Activated CD4-positive, alpha-beta T cell treated with anti-CD3 and anti-CD28 coated beads, Interleukin-2, amount 10 ng/mL, durations not matched to agents 24 days and 14 days (primary cell): ENCODE measurements at regions not wholly inside any gene's neighbourhood (a gene's known extent, or its start where the extent isn't known, plus 50 kb on each side); places are given as distances from the start of the nearest gene placed in this dataset.

Experiments used
- DNase-seq: peaks from one replicate; pipeline ENCODE4 v3.0.0; 2022
- H3K27ac Mint-ChIP-seq: one replicate; pipeline ENCODE4 v1.8.0; 2022; ENCODE audit warnings: mild to moderate bottlenecking, mixed read lengths
- H3K27me3 Mint-ChIP-seq: one replicate; pipeline ENCODE4 v1.8.0; 2022; ENCODE audit warnings: mixed read lengths
- H3K36me3 Mint-ChIP-seq: one replicate; pipeline ENCODE4 v1.8.0; 2022; ENCODE audit warnings: low read depth, mild to moderate bottlenecking, mixed read lengths
- H3K4me1 Mint-ChIP-seq: one replicate; pipeline ENCODE4 v1.8.0; 2021; ENCODE audit warnings: mixed read lengths
- H3K4me3 Mint-ChIP-seq: one replicate; pipeline ENCODE4 v1.8.0; 2022; ENCODE audit warnings: mild to moderate bottlenecking, moderate library complexity, mixed read lengths
- H3K9me3 Mint-ChIP-seq: one replicate; pipeline ENCODE4 v1.8.0; 2021; ENCODE audit warnings: mixed read lengths
- intact Hi-C: fragments of 100-400 bp; cut with micrococcal nuclease; formaldehyde crosslinking; loops from one replicate; pipeline ENCODE4 v1.15.1; 2023

- DNase-seq: no peak
- Mint-ChIP-seq H3K36me3 (no peaks in the 10 kb centered on the region), H3K9me3 (no peaks in the 10 kb centered on the region), H3K4me1 (no peaks in the 10 kb centered on the region), H3K27me3 (no peaks in the 10 kb centered on the region), H3K4me3 (no peak overlapping the region), H3K27ac (no peak overlapping the region)
- intact Hi-C loops: no loop called here
Measured at GRCh38 chr13:57935965-57936364, 304.4 kb downstream of the PCDH17 start.

- DNase-seq: no peak
Measured at GRCh38 chr13:57946361-57946760, 314.8 kb downstream of the PCDH17 start.

GRCh38 chr13:57948884-57949283 is 317.3 kb downstream of the PCDH17 start:
- Mint-ChIP-seq H3K27me3 (no peaks in the 10 kb centered on the region), H3K4me3 (no peak overlapping the region), H3K9me3 (peaks cover 11% of the 10 kb centered on the region), H3K27ac (no peak overlapping the region), H3K36me3 (no peaks in the 10 kb centered on the region), H3K4me1 (no peaks in the 10 kb centered on the region)
- intact Hi-C loops: no loop called here
- no peak for DNase-seq

More at GRCh38 chr13:57946361-57946760, 314.8 kb downstream of the PCDH17 start:
- Mint-ChIP-seq H3K9me3 (peaks cover 4% of the 10 kb centered on the region), H3K36me3 (no peaks in the 10 kb centered on the region), H3K27me3 (no peaks in the 10 kb centered on the region), H3K4me1 (no peaks in the 10 kb centered on the region), H3K4me3 (no peak overlapping the region), H3K27ac (no peak overlapping the region)
- intact Hi-C loops: no loop called here

- DNase-seq: no peak
- peaks cover 7% of the 10 kb centered on the region for H3K9me3 Mint-ChIP-seq
- H3K4me1 Mint-ChIP-seq: no peaks in the 10 kb centered on the region
- no peak overlapping the region for H3K4me3 Mint-ChIP-seq
- H3K27me3 Mint-ChIP-seq: no peaks in the 10 kb centered on the region
- no peak overlapping the region for H3K27ac Mint-ChIP-seq
- no peaks in the 10 kb centered on the region for H3K36me3 Mint-ChIP-seq
- intact Hi-C loops: no loop called here
Measured at GRCh38 chr13:57969951-57970350, 338.4 kb downstream of the PCDH17 start.

- intact Hi-C loops: no loop called here
- H3K36me3 Mint-ChIP-seq: no peaks in the 10 kb centered on the region
- H3K9me3 Mint-ChIP-seq: peaks cover 7% of the 10 kb centered on the region
- H3K27me3 Mint-ChIP-seq: no peaks in the 10 kb centered on the region
- no peak overlapping the region for H3K4me3 Mint-ChIP-seq
- no peak overlapping the region for H3K27ac Mint-ChIP-seq
- DNase-seq: no peak
- H3K4me1 Mint-ChIP-seq: no peaks in the 10 kb centered on the region
Measured at GRCh38 chr13:57970404-57970803, 338.9 kb downstream of the PCDH17 start.

GRCh38 chr13:57982782-57983181 is 351.2 kb downstream of the PCDH17 start:
- intact Hi-C loops: no loop called here
- Mint-ChIP-seq H3K36me3 (no peaks in the 10 kb centered on the region), H3K27ac (no peak overlapping the region), H3K27me3 (no peaks in the 10 kb centered on the region), H3K4me3 (no peak overlapping the region), H3K9me3 (peaks cover 10% of the 10 kb centered on the region), H3K4me1 (no peaks in the 10 kb centered on the region)
- DNase-seq: no peak

GRCh38 chr13:57988276-57988675 is 356.7 kb downstream of the PCDH17 start:
- H3K4me1 Mint-ChIP-seq: no peaks in the 10 kb centered on the region
- no peak overlapping the region for H3K27ac Mint-ChIP-seq
- no peak overlapping the region for H3K4me3 Mint-ChIP-seq
- no peaks in the 10 kb centered on the region for H3K27me3 Mint-ChIP-seq
- H3K9me3 Mint-ChIP-seq: peaks cover 16% of the 10 kb centered on the region
- intact Hi-C loops: no loop called here
- H3K36me3 Mint-ChIP-seq: no peaks in the 10 kb centered on the region
- no peak for DNase-seq

GRCh38 chr13:57991041-57991440 is 359.5 kb downstream of the PCDH17 start:
- DNase-seq: no peak
- H3K27me3 Mint-ChIP-seq: no peaks in the 10 kb centered on the region
- no peaks in the 10 kb centered on the region for H3K4me1 Mint-ChIP-seq
- H3K36me3 Mint-ChIP-seq: no peaks in the 10 kb centered on the region
- no peak overlapping the region for H3K4me3 Mint-ChIP-seq
- H3K9me3 Mint-ChIP-seq: peaks cover 13% of the 10 kb centered on the region
- no peak overlapping the region for H3K27ac Mint-ChIP-seq
- intact Hi-C loops: no loop called here

GRCh38 chr13:57992416-57992815 is 360.9 kb downstream of the PCDH17 start:
- Mint-ChIP-seq H3K27ac (no peak overlapping the region), H3K27me3 (no peaks in the 10 kb centered on the region), H3K36me3 (no peaks in the 10 kb centered on the region), H3K9me3 (peaks cover 9% of the 10 kb centered on the region), H3K4me1 (no peaks in the 10 kb centered on the region), H3K4me3 (no peak overlapping the region)
- intact Hi-C loops: no loop called here
- no peak for DNase-seq

- no peaks in the 10 kb centered on the region for H3K36me3 Mint-ChIP-seq
- no peaks in the 10 kb centered on the region for H3K27me3 Mint-ChIP-seq
- DNase-seq: no peak
- H3K9me3 Mint-ChIP-seq: peaks cover 17% of the 10 kb centered on the region
- H3K4me3 Mint-ChIP-seq: no peak overlapping the region
- H3K4me1 Mint-ChIP-seq: no peaks in the 10 kb centered on the region
- intact Hi-C loops: no loop called here
- no peak overlapping the region for H3K27ac Mint-ChIP-seq
Measured at GRCh38 chr13:57996717-57997116, 365.2 kb downstream of the PCDH17 start.

- Mint-ChIP-seq H3K4me1 (no peaks in the 10 kb centered on the region), H3K27ac (no peak overlapping the region), H3K27me3 (no peaks in the 10 kb centered on the region), H3K36me3 (no peaks in the 10 kb centered on the region), H3K9me3 (peaks cover 9% of the 10 kb centered on the region), H3K4me3 (no peak overlapping the region)
- intact Hi-C loops: no loop called here
- no peak for DNase-seq
Measured at GRCh38 chr13:58004751-58005150, 373.2 kb downstream of the PCDH17 start.

GRCh38 chr13:58018020-58018419 is 386.5 kb downstream of the PCDH17 start:
- Mint-ChIP-seq H3K4me1 (no peaks in the 10 kb centered on the region), H3K27ac (no peak overlapping the region), H3K36me3 (no peaks in the 10 kb centered on the region), H3K4me3 (no peak overlapping the region), H3K9me3 (peaks cover 3% of the 10 kb centered on the region), H3K27me3 (no peaks in the 10 kb centered on the region)
- DNase-seq: no peak
- intact Hi-C loops: no loop called here

- no peak for DNase-seq
- H3K4me1 Mint-ChIP-seq: no peaks in the 10 kb centered on the region
Measured at GRCh38 chr13:58018865-58019264, 387.3 kb downstream of the PCDH17 start.

GRCh38 chr13:58024103-58024502 is 392.6 kb downstream of the PCDH17 start:
- Mint-ChIP-seq H3K36me3 (no peaks in the 10 kb centered on the region), H3K4me3 (no peak overlapping the region), H3K9me3 (no peaks in the 10 kb centered on the region), H3K27me3 (no peaks in the 10 kb centered on the region), H3K4me1 (no peaks in the 10 kb centered on the region), H3K27ac (no peak overlapping the region)
- no peak for DNase-seq
- intact Hi-C loops: no loop called here

More at GRCh38 chr13:58018865-58019264, 387.3 kb downstream of the PCDH17 start:
- Mint-ChIP-seq H3K4me3 (no peak overlapping the region), H3K27me3 (no peaks in the 10 kb centered on the region), H3K9me3 (peaks cover 3% of the 10 kb centered on the region), H3K27ac (no peak overlapping the region), H3K36me3 (no peaks in the 10 kb centered on the region)
- intact Hi-C loops: no loop called here

GRCh38 chr13:58025821-58026220 is 394.3 kb downstream of the PCDH17 start:
- Mint-ChIP-seq H3K4me1 (no peaks in the 10 kb centered on the region), H3K36me3 (no peaks in the 10 kb centered on the region), H3K27me3 (no peaks in the 10 kb centered on the region), H3K4me3 (no peak overlapping the region), H3K9me3 (no peaks in the 10 kb centered on the region), H3K27ac (no peak overlapping the region)
- intact Hi-C loops: no loop called here
- no peak for DNase-seq
